WI38 (cell line): ENCODE measurements at regions not wholly inside any gene's neighbourhood (a gene's known extent, or its start where the extent isn't known, plus 50 kb on each side); places are given as distances from the start of the nearest gene placed in this dataset.

Experiments
- H3K4me3 ChIP-seq: 2 replicates; pipeline ENCODE4 v1.5.1; 2011; ENCODE audit warnings: low read depth, mild to moderate bottlenecking, control low read depth, low read length
- TF ChIP-seq, protein P1 (sequence below): IDR thresholded peaks from 2 replicates; pipeline ENCODE4 v1.5.1; 2012; ENCODE audit warnings: low read depth, mild to moderate bottlenecking, control low read depth, low read length

DNA sequence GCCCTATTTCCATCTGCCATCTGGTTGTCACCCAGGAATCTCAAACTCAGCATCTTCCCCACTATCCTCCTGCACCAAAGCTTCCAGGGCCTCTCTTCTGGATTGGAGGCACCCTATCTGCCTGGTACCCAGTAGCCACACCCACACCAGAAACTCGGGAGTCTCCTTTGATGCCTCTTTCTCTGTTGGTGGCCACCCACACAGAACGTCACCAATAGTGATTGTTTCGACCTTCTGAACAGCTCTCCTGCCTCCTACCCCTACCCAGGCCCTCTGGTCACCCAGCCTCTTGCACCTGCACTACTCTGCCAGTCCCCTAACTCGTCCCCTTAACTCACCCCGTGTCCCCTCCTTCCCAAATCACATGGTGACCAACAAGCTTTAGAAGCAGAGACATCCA is 95.0 kb downstream of the IRF2BPL start:
- no peak overlapping the region for H3K4me3 ChIP-seq
- TF ChIP-seq, protein P1, sequence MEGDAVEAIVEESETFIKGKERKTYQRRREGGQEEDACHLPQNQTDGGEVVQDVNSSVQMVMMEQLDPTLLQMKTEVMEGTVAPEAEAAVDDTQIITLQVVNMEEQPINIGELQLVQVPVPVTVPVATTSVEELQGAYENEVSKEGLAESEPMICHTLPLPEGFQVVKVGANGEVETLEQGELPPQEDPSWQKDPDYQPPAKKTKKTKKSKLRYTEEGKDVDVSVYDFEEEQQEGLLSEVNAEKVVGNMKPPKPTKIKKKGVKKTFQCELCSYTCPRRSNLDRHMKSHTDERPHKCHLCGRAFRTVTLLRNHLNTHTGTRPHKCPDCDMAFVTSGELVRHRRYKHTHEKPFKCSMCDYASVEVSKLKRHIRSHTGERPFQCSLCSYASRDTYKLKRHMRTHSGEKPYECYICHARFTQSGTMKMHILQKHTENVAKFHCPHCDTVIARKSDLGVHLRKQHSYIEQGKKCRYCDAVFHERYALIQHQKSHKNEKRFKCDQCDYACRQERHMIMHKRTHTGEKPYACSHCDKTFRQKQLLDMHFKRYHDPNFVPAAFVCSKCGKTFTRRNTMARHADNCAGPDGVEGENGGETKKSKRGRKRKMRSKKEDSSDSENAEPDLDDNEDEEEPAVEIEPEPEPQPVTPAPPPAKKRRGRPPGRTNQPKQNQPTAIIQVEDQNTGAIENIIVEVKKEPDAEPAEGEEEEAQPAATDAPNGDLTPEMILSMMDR: no peak

DNA sequence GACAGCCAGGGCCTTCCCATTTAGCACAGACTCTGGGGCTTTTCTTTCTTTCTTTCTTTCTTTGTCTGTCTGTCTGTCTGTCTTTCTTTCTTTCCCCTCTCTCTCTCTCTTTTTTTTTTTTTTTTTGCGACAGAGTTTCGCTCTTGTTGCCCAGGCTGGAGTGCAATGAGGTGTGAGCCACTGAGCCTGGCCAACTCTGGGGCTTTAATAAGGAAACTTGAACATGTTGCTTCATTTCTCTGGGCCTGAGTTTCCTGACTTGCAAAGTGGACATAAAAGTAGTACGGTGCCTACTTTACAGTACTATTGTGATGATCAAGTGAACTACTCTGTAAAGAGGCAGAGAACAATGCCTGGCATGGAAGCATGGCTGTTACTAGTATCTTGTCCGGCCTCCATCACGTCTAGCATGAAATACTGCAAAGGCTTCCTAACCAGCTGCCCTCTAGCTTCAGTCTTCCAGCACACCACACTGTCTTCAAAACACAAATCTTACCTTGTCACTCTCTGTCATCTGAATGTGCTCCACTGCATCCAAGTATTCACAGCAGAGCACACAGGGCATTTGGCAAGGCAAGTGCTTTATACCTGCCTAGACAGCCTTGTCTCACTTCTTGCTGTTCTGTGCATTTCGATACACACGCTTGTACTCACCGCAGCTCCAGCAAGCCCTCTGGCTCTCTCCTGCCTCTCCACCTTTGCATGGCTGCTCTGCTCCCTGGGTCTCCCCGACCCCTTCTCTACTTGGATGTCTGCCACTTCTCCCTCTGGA is 96.7 kb downstream of the IRF2BPL start:
- no peak overlapping the region for H3K4me3 ChIP-seq
- TF ChIP-seq, protein P1: no peak

DNA sequence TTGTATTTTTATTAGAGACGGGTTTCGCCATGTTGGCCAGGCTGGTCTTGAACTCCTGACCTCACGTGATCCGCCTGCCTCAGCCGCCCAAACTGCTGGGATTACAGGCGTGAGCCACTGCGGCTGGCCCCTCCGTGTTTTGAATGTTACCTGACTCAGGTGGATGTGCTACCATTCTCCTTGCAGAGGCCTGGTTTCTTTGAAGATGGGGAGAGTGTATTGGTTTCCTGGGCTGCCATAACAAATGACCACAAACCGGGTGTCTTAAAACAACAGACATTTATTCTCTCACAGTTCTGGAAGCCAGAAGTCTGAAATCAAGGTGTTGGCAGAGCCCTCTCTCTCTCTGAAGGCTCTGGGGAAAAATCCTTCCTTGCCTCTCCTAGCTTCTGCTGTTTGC is 98.0 kb downstream of the IRF2BPL start:
- H3K4me3 ChIP-seq: no peak overlapping the region
- TF ChIP-seq, protein P1: no peak

GRCh38 chr14:76929927-76930326 is 98.6 kb downstream of the IRF2BPL start:
- no peak overlapping the region for H3K4me3 ChIP-seq
- TF ChIP-seq, protein P1: no peak

DNA sequence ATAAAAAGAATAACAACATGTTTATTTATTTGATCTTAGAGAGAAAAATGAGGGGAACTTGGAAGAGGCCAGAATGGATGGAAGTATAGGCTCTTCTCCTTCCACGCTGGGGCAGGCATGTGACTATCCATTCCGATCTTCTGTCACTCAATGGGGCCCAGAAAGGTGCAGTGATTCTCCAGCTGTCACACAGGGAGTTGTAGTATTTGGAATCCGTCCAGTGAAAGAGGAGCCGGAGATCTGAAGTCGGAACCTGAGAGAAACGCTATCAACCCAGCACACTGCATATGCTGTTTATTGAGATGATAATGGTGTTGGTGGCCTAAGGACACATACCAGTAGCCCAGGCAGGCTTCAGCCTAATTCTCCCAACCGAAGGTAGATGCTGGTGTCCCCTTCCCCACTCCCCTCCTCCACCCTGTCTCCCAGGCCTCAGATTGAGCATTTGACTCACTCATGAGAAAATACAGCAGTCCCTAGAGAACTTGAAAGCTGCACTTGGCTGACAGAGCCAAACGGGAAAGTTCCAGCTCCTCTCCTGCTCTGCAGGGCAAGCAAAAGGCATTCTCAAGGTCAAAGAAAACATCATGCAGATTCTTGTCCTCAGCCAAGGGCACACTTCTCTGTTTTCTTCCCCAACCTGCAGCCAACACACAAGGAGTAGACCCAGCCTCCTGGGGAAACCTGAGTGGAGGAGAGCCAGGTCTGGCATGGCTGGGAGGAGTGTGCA is 100.4 kb downstream of the IRF2BPL start:
- no peak overlapping the region for H3K4me3 ChIP-seq
- TF ChIP-seq, protein P1: no peak

- no peak overlapping the region for H3K4me3 ChIP-seq
- TF ChIP-seq, protein P1: no peak
Measured at GRCh38 chr14:76926521-76927251, 100.5 kb downstream of the LRRC74A start.

- no peak overlapping the region for H3K4me3 ChIP-seq
- TF ChIP-seq, protein P1: no peak
Measured at GRCh38 chr14:76925097-76925441, 98.9 kb downstream of the LRRC74A start.
